H1 (cell line): ENCODE measurements at regions not wholly inside any gene's neighbourhood (a gene's known extent, or its start where the extent isn't known, plus 50 kb on each side); places are given as distances from the start of the nearest gene placed in this dataset.

ENCODE experiments used
- RAD21 ChIP-seq, 2 experiments: IDR thresholded peaks in 1 of 2; conservative IDR thresholded peaks in 1 of 2; 2 replicates each; pipeline ENCODE4 v1.6.1; 2011; ENCODE audit warnings: low read depth in 2 of 2, low read length in 2 of 2, improper control_type of control experiment in 1 of 2, inconsistent platforms in 1 of 2, mild to moderate bottlenecking in 1 of 2, moderate library complexity in 1 of 2
- SAP30 ChIP-seq: fragments of 300-600 bp; sonication (generic); IDR thresholded peaks from 2 replicates; pipeline ENCODE4 v1.7.1; 2012; ENCODE audit warnings: low read length, moderate library complexity, mild to moderate bottlenecking, inconsistent platforms; ENCODE audit not compliant: insufficient read depth, insufficient replicate concordance
- USF2 ChIP-seq: IDR thresholded peaks from 2 replicates; pipeline ENCODE4 v1.6.1; 2011; ENCODE audit warnings: low read length, improper control_type of control experiment
- TF ChIP-seq, protein P1 (sequence below): fragments of 300-600 bp; sonication (generic); IDR thresholded peaks from 2 replicates; pipeline ENCODE4 v1.7.1; 2012; ENCODE audit warnings: low read length, moderate library complexity, mild to moderate bottlenecking, inconsistent platforms; ENCODE audit not compliant: insufficient replicate concordance

GRCh38 chr2:100766256-100766655 lies 53.7 kb upstream of the NPAS2 start (continued):
- TF ChIP-seq, protein P1, sequence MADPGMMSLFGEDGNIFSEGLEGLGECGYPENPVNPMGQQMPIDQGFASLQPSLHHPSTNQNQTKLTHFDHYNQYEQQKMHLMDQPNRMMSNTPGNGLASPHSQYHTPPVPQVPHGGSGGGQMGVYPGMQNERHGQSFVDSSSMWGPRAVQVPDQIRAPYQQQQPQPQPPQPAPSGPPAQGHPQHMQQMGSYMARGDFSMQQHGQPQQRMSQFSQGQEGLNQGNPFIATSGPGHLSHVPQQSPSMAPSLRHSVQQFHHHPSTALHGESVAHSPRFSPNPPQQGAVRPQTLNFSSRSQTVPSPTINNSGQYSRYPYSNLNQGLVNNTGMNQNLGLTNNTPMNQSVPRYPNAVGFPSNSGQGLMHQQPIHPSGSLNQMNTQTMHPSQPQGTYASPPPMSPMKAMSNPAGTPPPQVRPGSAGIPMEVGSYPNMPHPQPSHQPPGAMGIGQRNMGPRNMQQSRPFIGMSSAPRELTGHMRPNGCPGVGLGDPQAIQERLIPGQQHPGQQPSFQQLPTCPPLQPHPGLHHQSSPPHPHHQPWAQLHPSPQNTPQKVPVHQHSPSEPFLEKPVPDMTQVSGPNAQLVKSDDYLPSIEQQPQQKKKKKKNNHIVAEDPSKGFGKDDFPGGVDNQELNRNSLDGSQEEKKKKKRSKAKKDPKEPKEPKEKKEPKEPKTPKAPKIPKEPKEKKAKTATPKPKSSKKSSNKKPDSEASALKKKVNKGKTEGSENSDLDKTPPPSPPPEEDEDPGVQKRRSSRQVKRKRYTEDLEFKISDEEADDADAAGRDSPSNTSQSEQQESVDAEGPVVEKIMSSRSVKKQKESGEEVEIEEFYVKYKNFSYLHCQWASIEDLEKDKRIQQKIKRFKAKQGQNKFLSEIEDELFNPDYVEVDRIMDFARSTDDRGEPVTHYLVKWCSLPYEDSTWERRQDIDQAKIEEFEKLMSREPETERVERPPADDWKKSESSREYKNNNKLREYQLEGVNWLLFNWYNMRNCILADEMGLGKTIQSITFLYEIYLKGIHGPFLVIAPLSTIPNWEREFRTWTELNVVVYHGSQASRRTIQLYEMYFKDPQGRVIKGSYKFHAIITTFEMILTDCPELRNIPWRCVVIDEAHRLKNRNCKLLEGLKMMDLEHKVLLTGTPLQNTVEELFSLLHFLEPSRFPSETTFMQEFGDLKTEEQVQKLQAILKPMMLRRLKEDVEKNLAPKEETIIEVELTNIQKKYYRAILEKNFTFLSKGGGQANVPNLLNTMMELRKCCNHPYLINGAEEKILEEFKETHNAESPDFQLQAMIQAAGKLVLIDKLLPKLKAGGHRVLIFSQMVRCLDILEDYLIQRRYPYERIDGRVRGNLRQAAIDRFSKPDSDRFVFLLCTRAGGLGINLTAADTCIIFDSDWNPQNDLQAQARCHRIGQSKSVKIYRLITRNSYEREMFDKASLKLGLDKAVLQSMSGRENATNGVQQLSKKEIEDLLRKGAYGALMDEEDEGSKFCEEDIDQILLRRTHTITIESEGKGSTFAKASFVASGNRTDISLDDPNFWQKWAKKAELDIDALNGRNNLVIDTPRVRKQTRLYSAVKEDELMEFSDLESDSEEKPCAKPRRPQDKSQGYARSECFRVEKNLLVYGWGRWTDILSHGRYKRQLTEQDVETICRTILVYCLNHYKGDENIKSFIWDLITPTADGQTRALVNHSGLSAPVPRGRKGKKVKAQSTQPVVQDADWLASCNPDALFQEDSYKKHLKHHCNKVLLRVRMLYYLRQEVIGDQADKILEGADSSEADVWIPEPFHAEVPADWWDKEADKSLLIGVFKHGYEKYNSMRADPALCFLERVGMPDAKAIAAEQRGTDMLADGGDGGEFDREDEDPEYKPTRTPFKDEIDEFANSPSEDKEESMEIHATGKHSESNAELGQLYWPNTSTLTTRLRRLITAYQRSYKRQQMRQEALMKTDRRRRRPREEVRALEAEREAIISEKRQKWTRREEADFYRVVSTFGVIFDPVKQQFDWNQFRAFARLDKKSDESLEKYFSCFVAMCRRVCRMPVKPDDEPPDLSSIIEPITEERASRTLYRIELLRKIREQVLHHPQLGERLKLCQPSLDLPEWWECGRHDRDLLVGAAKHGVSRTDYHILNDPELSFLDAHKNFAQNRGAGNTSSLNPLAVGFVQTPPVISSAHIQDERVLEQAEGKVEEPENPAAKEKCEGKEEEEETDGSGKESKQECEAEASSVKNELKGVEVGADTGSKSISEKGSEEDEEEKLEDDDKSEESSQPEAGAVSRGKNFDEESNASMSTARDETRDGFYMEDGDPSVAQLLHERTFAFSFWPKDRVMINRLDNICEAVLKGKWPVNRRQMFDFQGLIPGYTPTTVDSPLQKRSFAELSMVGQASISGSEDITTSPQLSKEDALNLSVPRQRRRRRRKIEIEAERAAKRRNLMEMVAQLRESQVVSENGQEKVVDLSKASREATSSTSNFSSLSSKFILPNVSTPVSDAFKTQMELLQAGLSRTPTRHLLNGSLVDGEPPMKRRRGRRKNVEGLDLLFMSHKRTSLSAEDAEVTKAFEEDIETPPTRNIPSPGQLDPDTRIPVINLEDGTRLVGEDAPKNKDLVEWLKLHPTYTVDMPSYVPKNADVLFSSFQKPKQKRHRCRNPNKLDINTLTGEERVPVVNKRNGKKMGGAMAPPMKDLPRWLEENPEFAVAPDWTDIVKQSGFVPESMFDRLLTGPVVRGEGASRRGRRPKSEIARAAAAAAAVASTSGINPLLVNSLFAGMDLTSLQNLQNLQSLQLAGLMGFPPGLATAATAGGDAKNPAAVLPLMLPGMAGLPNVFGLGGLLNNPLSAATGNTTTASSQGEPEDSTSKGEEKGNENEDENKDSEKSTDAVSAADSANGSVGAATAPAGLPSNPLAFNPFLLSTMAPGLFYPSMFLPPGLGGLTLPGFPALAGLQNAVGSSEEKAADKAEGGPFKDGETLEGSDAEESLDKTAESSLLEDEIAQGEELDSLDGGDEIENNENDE: no peak
- TF ChIP-seq USF2 (no peak), RAD21 (IDR thresholded peaks at IDR 0.05 in 1 of 2, conservative IDR thresholded peaks at IDR 0.05 in 1 of 2; ENCODE audit: low read depth in 2 of 2, low read length in 2 of 2) (no peak), SAP30 (no peak)
